Kidney (tissue), 13 donors: ENCODE measurements at regions not wholly inside any gene's neighbourhood (a gene's known extent, or its start where the extent isn't known, plus 50 kb on each side); places are given as distances from the start of the nearest gene placed in this dataset.
A peak's percentile ranks its signal among the peaks of the same experiment; 100 is the strongest.

Source experiments
- DNase-seq, 5 donors: peaks; one replicate each; pipeline ENCODE4 v3.0.0-alpha.2; 2013 to 2020
- FAIRE-seq: peaks from 2 replicates; lab custom pipeline; 2012; peaks lifted over from hg19 to GRCh38; lab: Jason Lieb, UNC
- H3K27ac ChIP-seq, 2 donors: one replicate each; pipeline ENCODE4 v1.7.0; 2013; ENCODE audit warnings: low read depth in 2 of 2, low read length in 2 of 2, inconsistent platforms in 1 of 2
- H3K27me3 ChIP-seq: one replicate; pipeline ENCODE4 v1.7.1; 2013; ENCODE audit warnings: low read length, inconsistent platforms; ENCODE audit not compliant: control insufficient read depth, insufficient read depth
- H3K36me3 ChIP-seq, 3 donors: one replicate each; pipeline versions ENCODE4 v1.7.0 to v1.7.1; 2013; ENCODE audit warnings: low read length in 3 of 3, control low read depth in 1 of 3, inconsistent platforms in 1 of 3; ENCODE audit not compliant: insufficient read depth in 3 of 3, control insufficient read depth in 2 of 3
- H3K4me1 ChIP-seq, 3 donors: one replicate each; pipeline versions ENCODE4 v1.7.0 to v1.7.1; 2013; ENCODE audit warnings: low read length in 3 of 3, inconsistent platforms in 1 of 3, low read depth in 1 of 3; ENCODE audit not compliant: control insufficient read depth in 2 of 3, insufficient read depth in 2 of 3
- H3K4me3 ChIP-seq, 3 donors: one replicate each; pipeline versions ENCODE4 v1.7.0 to v1.8.1; 2013; ENCODE audit warnings: low read length in 3 of 3, control low read depth in 1 of 3, inconsistent platforms in 1 of 3
- H3K9ac ChIP-seq, 3 donors: one replicate each; pipeline versions ENCODE4 v1.7.0 to v1.7.1; 2013; ENCODE audit warnings: low read length in 3 of 3, control low read depth in 1 of 3, inconsistent platforms in 1 of 3
- H3K9me3 ChIP-seq, 3 donors: one replicate each; pipeline versions ENCODE4 v1.7.0 to v1.7.1; 2013; ENCODE audit warnings: low read length in 3 of 3, control low read depth in 1 of 3, inconsistent platforms in 1 of 3; ENCODE audit not compliant: control insufficient read depth in 2 of 3, insufficient read depth in 1 of 3
- intact Hi-C: fragments of 100-400 bp; cut with DNase I; formaldehyde crosslinking; loops from one replicate; pipeline ENCODE4 v1.11.1; 2022
- TF ChIP-seq, protein P1 (sequence below): IDR thresholded peaks from 3 replicates; pipeline ENCODE4 v1.5.1; 2012; ENCODE audit warnings: mild to moderate bottlenecking, moderate library complexity, borderline replicate concordance; ENCODE audit not compliant: insufficient read depth; ENCODE audit errors: extremely low read depth
- donor health status: control.
- donor health status: control.
- donor health status: control.
- donor health status: control.
- donor health status: control.
- donor health status: DM: yes; HTN: yes; CAD: no.
- donor health status: Normal renal cell carcinoma (clear cell type).

GRCh38 chr6:53728570-53729194, 63.1 kb upstream of the KLHL31 start:
- intact Hi-C loops: loop anchor here (5.0 kb wide), 1 partner anchor 236 kb away; no protein-coding TSS in a partner anchor
- H3K4me1 ChIP-seq: peaks cover 0 to 2% (median 0%) of the 10 kb centered on the region in 3 donors
- DNase-seq (peak in 4 of 5 donors; percentile 54 to 74 (median 72)), FAIRE-seq (no peak)
- no peaks in the 10 kb centered on the region for H3K9me3 ChIP-seq
- H3K27me3 ChIP-seq: no peaks in the 10 kb centered on the region
- peak overlapping the region in 1 of 3 donors; percentile 13 for H3K9ac ChIP-seq
- H3K27ac ChIP-seq: no peak overlapping the region
- peak overlapping the region in 1 of 3 donors; percentile 30 for H3K4me3 ChIP-seq
- TF ChIP-seq, protein P1, sequence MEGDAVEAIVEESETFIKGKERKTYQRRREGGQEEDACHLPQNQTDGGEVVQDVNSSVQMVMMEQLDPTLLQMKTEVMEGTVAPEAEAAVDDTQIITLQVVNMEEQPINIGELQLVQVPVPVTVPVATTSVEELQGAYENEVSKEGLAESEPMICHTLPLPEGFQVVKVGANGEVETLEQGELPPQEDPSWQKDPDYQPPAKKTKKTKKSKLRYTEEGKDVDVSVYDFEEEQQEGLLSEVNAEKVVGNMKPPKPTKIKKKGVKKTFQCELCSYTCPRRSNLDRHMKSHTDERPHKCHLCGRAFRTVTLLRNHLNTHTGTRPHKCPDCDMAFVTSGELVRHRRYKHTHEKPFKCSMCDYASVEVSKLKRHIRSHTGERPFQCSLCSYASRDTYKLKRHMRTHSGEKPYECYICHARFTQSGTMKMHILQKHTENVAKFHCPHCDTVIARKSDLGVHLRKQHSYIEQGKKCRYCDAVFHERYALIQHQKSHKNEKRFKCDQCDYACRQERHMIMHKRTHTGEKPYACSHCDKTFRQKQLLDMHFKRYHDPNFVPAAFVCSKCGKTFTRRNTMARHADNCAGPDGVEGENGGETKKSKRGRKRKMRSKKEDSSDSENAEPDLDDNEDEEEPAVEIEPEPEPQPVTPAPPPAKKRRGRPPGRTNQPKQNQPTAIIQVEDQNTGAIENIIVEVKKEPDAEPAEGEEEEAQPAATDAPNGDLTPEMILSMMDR: peak; percentile 92
- H3K36me3 ChIP-seq: no peaks in the 10 kb centered on the region

DNA sequence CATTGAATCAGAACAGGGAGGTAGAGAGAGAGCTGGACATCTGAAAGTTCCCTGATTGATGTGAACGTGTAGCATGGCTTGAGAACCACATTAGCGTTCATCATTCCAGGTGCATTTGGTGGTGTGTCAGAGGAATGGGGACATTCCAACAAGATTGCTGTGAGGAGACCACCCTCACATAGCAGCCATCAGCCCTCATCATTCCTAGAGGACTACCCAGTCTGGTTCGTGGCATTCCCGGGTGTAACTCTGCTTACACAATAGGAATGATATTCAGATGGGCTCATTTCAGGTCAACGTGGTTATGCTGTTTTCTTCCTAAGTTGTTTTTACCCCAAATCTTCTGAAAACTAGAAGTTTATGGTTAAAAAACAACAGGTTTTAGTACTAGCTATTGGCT, 62.2 kb upstream of the KLHL31 start:
- FAIRE-seq: no peak
- Histone ChIP-seq H3K4me3 (no peak overlapping the region), H3K27me3 (no peaks in the 10 kb centered on the region), H3K27ac (no peak overlapping the region), H3K4me1 (peaks cover 0 to 2% (median 0%) of the 10 kb centered on the region in 3 donors), H3K36me3 (no peaks in the 10 kb centered on the region), H3K9ac (no peak overlapping the region), H3K9me3 (no peaks in the 10 kb centered on the region)
- TF ChIP-seq, protein P1: no peak
- no peak for DNase-seq
- intact Hi-C loops: loop anchor here (5.0 kb wide), 1 partner anchor 235 kb away; no protein-coding TSS in a partner anchor

GRCh38 chr6:53725791-53726575, 60.4 kb upstream of the KLHL31 start:
- FAIRE-seq (no peak), DNase-seq (peak; percentile 77 to 90 (median 83))
- Histone ChIP-seq H3K9ac (no peak overlapping the region), H3K36me3 (no peaks in the 10 kb centered on the region), H3K4me1 (peaks cover 0 to 2% (median 0%) of the 10 kb centered on the region in 3 donors), H3K27ac (no peak overlapping the region), H3K4me3 (no peak overlapping the region), H3K27me3 (no peaks in the 10 kb centered on the region), H3K9me3 (no peaks in the 10 kb centered on the region)
- TF ChIP-seq, protein P1: peak; percentile 98
- intact Hi-C loops: loop anchor here (5.0 kb wide), 1 partner anchor 234 kb away; no protein-coding TSS in a partner anchor
